ENCODE measurements at regions not wholly inside any gene's neighbourhood (a gene's known extent, or its start where the extent isn't known, plus 50 kb on each side); places are given as distances from the start of the nearest gene placed in this dataset.

- DNase-seq (ENCODE audit: low read depth), result no peak
Measured at GRCh38 chr5:87949676-87950631, 318.7 kb downstream of the TMEM161B start.

- no peak for DNase-seq (ENCODE audit: low read depth)
Measured at GRCh38 chr5:87948486-87948885, 320.2 kb downstream of the TMEM161B start.

GRCh38 chr5:87946271-87946670, 322.4 kb downstream of the TMEM161B start:
- no peak for DNase-seq (ENCODE audit: low read depth)

GRCh38 chr5:87945286-87945650, 323.4 kb downstream of the TMEM161B start:
- no peak for DNase-seq (ENCODE audit: low read depth)

- no peak for DNase-seq (ENCODE audit: low read depth)
Measured at GRCh38 chr5:87944553-87945285, 323.9 kb downstream of the TMEM161B start.

GRCh38 chr5:87940775-87941174, 327.9 kb downstream of the TMEM161B start:
- no peak for DNase-seq (ENCODE audit: low read depth)

GRCh38 chr5:87936667-87937066, 332.0 kb downstream of the TMEM161B start:
- DNase-seq (ENCODE audit: low read depth), result no peak

GRCh38 chr5:87924436-87924835, 344.2 kb downstream of the TMEM161B start:
- DNase-seq (ENCODE audit: low read depth), result no peak

- no peak for DNase-seq (ENCODE audit: low read depth)
Measured at GRCh38 chr5:87916320-87916719, 352.3 kb downstream of the TMEM161B start.

- no peak for DNase-seq (ENCODE audit: low read depth)
Measured at GRCh38 chr5:87912419-87912818, 356.2 kb downstream of the TMEM161B start.

- DNase-seq (ENCODE audit: low read depth), result no peak
Measured at GRCh38 chr5:87909382-87909781, 359.3 kb downstream of the TMEM161B start.

- no peak for DNase-seq (ENCODE audit: low read depth)
Measured at GRCh38 chr5:87906962-87907361, 361.7 kb downstream of the TMEM161B start.

GRCh38 chr5:87900419-87900818, 368.2 kb downstream of the TMEM161B start:
- no peak for DNase-seq (ENCODE audit: low read depth)

GRCh38 chr5:87899721-87900131, 368.9 kb downstream of the TMEM161B start:
- no peak for DNase-seq (ENCODE audit: low read depth)

GRCh38 chr5:87899208-87899661, 369.4 kb downstream of the TMEM161B start:
- DNase-seq (ENCODE audit: low read depth), result no peak

- no peak for DNase-seq (ENCODE audit: low read depth)
Measured at GRCh38 chr5:87898574-87898973, 370.1 kb downstream of the TMEM161B start.

GRCh38 chr5:87888139-87888538, 380.5 kb downstream of the TMEM161B start:
- no peak for DNase-seq (ENCODE audit: low read depth)

GRCh38 chr5:87887247-87887646, 381.4 kb downstream of the TMEM161B start:
- no peak for DNase-seq (ENCODE audit: low read depth)

GRCh38 chr5:87886164-87886563, 382.5 kb downstream of the TMEM161B start:
- DNase-seq (ENCODE audit: low read depth), result no peak

GRCh38 chr5:87885758-87886157, 382.9 kb downstream of the TMEM161B start:
- no peak for DNase-seq (ENCODE audit: low read depth)

GRCh38 chr5:87877495-87877894, 391.1 kb downstream of the TMEM161B start:
- no peak for DNase-seq (ENCODE audit: low read depth)

- no peak for DNase-seq (ENCODE audit: low read depth)
Measured at GRCh38 chr5:87877023-87877422, 391.6 kb downstream of the TMEM161B start.

- DNase-seq (ENCODE audit: low read depth), result no peak
Measured at GRCh38 chr5:87876616-87877015, 392.0 kb downstream of the TMEM161B start.
